Panc1 (cell line): ENCODE measurements at regions not wholly inside any gene's neighbourhood (a gene's known extent, or its start where the extent isn't known, plus 50 kb on each side); places are given as distances from the start of the nearest gene placed in this dataset.

Experiments
- ATAC-seq: fragments of 200-7000 bp; cut with Tn5 transposase; 2 replicates; pipeline ENCODE4 v1.9.1; 2020; ENCODE audit warnings: mild to moderate bottlenecking, moderate library complexity
- BruUV-seq: library from RNA; stranded (reverse); fragments of 400-500 nt; replicated peaks from 2 replicates; lab custom pipeline; 2021; lab: Mats Ljungman, UMichigan
- CTCF ChIA-PET: fragments of 300-600 bp; sonication (Branson Sonifier 250); formaldehyde crosslinking; loops from one replicate; lab custom pipeline; 2022; ENCODE audit warnings: antibody characterized with exemption; lab: Charles Lee
- POLR2A ChIA-PET: fragments of 300-600 bp; sonication (Branson Sonifier 250); formaldehyde crosslinking; loops from one replicate; lab custom pipeline; 2022; ENCODE audit warnings: antibody characterized with exemption; lab: Charles Lee
- DNase-seq: peaks from one replicate; pipeline ENCODE4 v3.0.0-alpha.2; 2010; ENCODE audit warnings: low read depth, low spot score
- H3K27ac ChIP-seq: 2 replicates; pipeline ENCODE4 v1.5.1; 2011; ENCODE audit warnings: mild to moderate bottlenecking, low read length, inconsistent platforms
- H3K27me3 ChIP-seq: fragments of 200-500 bp; sonication (Bioruptor generic); 2 replicates; pipeline ENCODE4 v1.6.0; 2014; ENCODE audit warnings: low read length, inconsistent platforms; ENCODE audit not compliant: control insufficient read depth, insufficient read depth
- H3K36me3 ChIP-seq: fragments of 200-500 bp; sonication (Bioruptor generic); 2 replicates; pipeline ENCODE4 v1.5.1; 2014; ENCODE audit warnings: inconsistent platforms, mild to moderate bottlenecking, low read length, moderate library complexity; ENCODE audit not compliant: control insufficient read depth, insufficient read depth
- H3K4me1 ChIP-seq: 2 replicates; pipeline ENCODE4 v1.5.1; 2011; ENCODE audit warnings: inconsistent platforms, mild to moderate bottlenecking, low read length, moderate library complexity; ENCODE audit not compliant: control insufficient read depth, insufficient read depth
- H3K4me3 ChIP-seq, 2 experiments: 2 replicates each; pipeline ENCODE4 v1.5.1; 2011 to 2012; ENCODE audit warnings: low read depth in 2 of 2, low read length in 2 of 2, mild to moderate bottlenecking in 2 of 2, inconsistent platforms in 1 of 2, moderate library complexity in 1 of 2
- H3K9me3 ChIP-seq: fragments of 200-500 bp; sonication (Bioruptor generic); 2 replicates; pipeline ENCODE4 v1.5.1; 2014; ENCODE audit warnings: low read depth, mild to moderate bottlenecking, inconsistent platforms, low read length, moderate library complexity; ENCODE audit not compliant: control insufficient read depth, insufficient read depth
- POLR2AphosphoS5 ChIP-seq: IDR thresholded peaks from 2 replicates; pipeline ENCODE4 v1.6.1; 2012; ENCODE audit warnings: mild to moderate bottlenecking, low read depth, low read length, moderate library complexity
- SIN3A ChIP-seq: IDR thresholded peaks from 2 replicates; pipeline ENCODE4 v1.6.1; 2012; ENCODE audit warnings: low read depth, mild to moderate bottlenecking, low read length, moderate library complexity, borderline replicate concordance; ENCODE audit not compliant: insufficient read depth
- TCF7L2 ChIP-seq: IDR thresholded peaks from 2 replicates; pipeline ENCODE4 v1.6.1; 2011; ENCODE audit warnings: mild to moderate bottlenecking, low read depth, low read length, inconsistent platforms
- in situ Hi-C: cut with HindIII; loops from 2 replicates; pipeline ENCODE4 v1.10.0; 2016; ENCODE audit warnings: low sequenced_read_pairs, low pct_unique_long_range_greater_than_20kb
- intact Hi-C: fragments of 100-400 bp; cut with micrococcal nuclease; formaldehyde crosslinking; loops from one replicate; pipeline ENCODE4 v1.10.0; 2022; ENCODE audit not compliant: unreplicated experiment
- TF ChIP-seq, protein P1 (sequence below): fragments of 450-650 bp; IDR thresholded peaks from 2 replicates; pipeline ENCODE4 v1.5.1; 2017; ENCODE audit warnings: mild to moderate bottlenecking
- TF ChIP-seq, protein P2 (sequence below), 2 experiments: IDR thresholded peaks; 2 replicates each; pipeline ENCODE4 v1.6.1; 2011 to 2012; ENCODE audit warnings: low read depth in 2 of 2, control low read depth in 1 of 2, low read length in 1 of 2, mild to moderate bottlenecking in 1 of 2, moderate library complexity in 1 of 2; ENCODE audit not compliant: insufficient read depth in 1 of 2

DNA sequence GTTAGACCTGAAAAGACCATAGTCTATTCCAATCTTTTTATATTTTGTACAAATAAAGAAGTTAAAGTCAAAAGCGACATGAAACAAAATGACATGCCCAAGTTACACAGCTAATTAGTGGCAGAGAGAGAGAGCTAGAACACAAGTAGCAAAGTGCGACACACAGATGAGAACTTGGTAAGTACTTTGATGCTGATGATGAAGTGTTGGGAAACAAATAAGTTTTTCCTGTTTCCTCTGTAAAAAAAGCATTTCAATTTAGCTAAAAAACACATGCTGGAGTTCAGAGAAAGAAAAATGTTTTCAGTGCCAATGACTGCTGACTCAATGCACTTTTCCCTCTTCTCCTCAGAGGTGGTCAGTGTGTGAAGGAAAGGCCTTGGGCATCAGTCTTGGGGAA lies 226.9 kb downstream of the PAX3 start:
- TF ChIP-seq, protein P1, sequence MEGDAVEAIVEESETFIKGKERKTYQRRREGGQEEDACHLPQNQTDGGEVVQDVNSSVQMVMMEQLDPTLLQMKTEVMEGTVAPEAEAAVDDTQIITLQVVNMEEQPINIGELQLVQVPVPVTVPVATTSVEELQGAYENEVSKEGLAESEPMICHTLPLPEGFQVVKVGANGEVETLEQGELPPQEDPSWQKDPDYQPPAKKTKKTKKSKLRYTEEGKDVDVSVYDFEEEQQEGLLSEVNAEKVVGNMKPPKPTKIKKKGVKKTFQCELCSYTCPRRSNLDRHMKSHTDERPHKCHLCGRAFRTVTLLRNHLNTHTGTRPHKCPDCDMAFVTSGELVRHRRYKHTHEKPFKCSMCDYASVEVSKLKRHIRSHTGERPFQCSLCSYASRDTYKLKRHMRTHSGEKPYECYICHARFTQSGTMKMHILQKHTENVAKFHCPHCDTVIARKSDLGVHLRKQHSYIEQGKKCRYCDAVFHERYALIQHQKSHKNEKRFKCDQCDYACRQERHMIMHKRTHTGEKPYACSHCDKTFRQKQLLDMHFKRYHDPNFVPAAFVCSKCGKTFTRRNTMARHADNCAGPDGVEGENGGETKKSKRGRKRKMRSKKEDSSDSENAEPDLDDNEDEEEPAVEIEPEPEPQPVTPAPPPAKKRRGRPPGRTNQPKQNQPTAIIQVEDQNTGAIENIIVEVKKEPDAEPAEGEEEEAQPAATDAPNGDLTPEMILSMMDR, result no peak
- TF ChIP-seq TCF7L2 (no peak), POLR2AphosphoS5 (no peak), SIN3A (no peak)
- TF ChIP-seq, protein P2, sequence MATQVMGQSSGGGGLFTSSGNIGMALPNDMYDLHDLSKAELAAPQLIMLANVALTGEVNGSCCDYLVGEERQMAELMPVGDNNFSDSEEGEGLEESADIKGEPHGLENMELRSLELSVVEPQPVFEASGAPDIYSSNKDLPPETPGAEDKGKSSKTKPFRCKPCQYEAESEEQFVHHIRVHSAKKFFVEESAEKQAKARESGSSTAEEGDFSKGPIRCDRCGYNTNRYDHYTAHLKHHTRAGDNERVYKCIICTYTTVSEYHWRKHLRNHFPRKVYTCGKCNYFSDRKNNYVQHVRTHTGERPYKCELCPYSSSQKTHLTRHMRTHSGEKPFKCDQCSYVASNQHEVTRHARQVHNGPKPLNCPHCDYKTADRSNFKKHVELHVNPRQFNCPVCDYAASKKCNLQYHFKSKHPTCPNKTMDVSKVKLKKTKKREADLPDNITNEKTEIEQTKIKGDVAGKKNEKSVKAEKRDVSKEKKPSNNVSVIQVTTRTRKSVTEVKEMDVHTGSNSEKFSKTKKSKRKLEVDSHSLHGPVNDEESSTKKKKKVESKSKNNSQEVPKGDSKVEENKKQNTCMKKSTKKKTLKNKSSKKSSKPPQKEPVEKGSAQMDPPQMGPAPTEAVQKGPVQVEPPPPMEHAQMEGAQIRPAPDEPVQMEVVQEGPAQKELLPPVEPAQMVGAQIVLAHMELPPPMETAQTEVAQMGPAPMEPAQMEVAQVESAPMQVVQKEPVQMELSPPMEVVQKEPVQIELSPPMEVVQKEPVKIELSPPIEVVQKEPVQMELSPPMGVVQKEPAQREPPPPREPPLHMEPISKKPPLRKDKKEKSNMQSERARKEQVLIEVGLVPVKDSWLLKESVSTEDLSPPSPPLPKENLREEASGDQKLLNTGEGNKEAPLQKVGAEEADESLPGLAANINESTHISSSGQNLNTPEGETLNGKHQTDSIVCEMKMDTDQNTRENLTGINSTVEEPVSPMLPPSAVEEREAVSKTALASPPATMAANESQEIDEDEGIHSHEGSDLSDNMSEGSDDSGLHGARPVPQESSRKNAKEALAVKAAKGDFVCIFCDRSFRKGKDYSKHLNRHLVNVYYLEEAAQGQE (IDR thresholded peaks at IDR 0.05; ENCODE audit: insufficient read depth in 1 of 2, low read depth in 2 of 2, low read length in 1 of 2), result no peak
- no peak overlapping the region for H3K27ac ChIP-seq
- DNase-seq (no peak), ATAC-seq (no peak)
- intact Hi-C loops (no loop called here), in situ Hi-C loops (no loop called here)
- BruUV-seq, result no TSS peak
- no peaks in the 10 kb centered on the region for H3K36me3 ChIP-seq
- H3K4me3 ChIP-seq, result no peak overlapping the region
- CTCF ChIA-PET, result no interaction called here
- H3K4me1 ChIP-seq, result no peaks in the 10 kb centered on the region
- POLR2A ChIA-PET, result no interaction called here
- H3K27me3 ChIP-seq, result no peaks in the 10 kb centered on the region
- no peaks in the 10 kb centered on the region for H3K9me3 ChIP-seq

DNA sequence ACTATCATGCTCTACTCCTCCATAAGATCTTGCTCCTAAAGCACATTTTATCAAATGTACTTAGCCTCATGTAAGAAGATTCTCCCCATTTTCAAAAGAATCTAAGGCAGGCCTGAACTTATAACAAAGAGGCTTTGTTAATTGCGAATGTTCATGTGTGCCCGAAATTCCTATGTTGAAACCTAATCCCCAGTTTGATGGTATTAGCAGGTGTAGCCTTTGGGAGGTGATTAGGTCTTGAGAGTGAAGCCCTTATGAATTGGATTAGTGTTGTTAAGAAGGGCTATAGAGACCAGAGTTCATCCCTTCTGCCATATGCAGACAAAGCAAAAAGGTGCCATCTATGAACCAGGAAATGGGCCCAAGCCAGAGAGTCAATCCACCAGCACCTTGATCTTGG lies 234.5 kb downstream of the PAX3 start:
- no TSS peak for BruUV-seq
- Histone ChIP-seq H3K36me3 (no peaks in the 10 kb centered on the region), H3K4me1 (no peaks in the 10 kb centered on the region), H3K9me3 (no peaks in the 10 kb centered on the region), H3K4me3 (no peak overlapping the region), H3K27ac (no peak overlapping the region), H3K27me3 (no peaks in the 10 kb centered on the region)
- DNase-seq (no peak), ATAC-seq (no peak)
- intact Hi-C loops, result loop anchor here (5.0 kb wide), 1 partner anchor 243 kb away; no protein-coding TSS in a partner anchor
- ChIA-PET CTCF (no interaction called here), POLR2A (no interaction called here)
- TF ChIP-seq SIN3A (no peak), POLR2AphosphoS5 (no peak), TCF7L2 (no peak)
- TF ChIP-seq, protein P1, result no peak
- TF ChIP-seq, protein P2 (IDR thresholded peaks at IDR 0.05; ENCODE audit: insufficient read depth in 1 of 2, low read depth in 2 of 2, low read length in 1 of 2), result no peak
- in situ Hi-C loops, result no loop called here
